SK-N-DZ (cell line): ENCODE measurements at regions not wholly inside any gene's neighbourhood (a gene's known extent, or its start where the extent isn't known, plus 50 kb on each side); places are given as distances from the start of the nearest gene placed in this dataset.
"Not testable (repeated sequence)": the region's sequence is repeated elsewhere in the genome, so short reads cannot be mapped to it uniquely, and the experiment has no call there.

Source experiments
- DNase-seq: peaks from one replicate; pipeline ENCODE4 v3.0.0-alpha.2; 2015; ENCODE audit warnings: low spot score

DNA sequence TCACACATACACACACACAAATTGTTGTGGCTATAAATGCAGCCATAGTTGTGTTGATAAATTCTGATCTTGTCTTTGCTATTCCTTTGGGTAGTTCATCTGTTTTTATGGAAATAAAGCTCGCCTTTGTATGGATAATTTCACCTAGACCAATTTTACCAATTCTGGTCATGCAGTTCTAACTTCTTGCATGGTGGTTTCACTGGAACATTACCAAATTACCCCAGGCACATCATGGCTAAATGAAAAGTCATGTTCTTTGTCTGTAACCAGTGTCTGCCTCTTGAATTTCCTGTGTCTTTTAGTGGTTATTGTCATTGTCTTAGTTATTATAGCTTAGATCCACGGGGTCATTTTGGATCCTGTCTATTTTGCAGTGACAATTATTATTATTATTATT, 50.3 kb upstream of the TMC1 start:
- DNase-seq = no peak

GRCh38 chr9:72467766-72468738, 53.4 kb upstream of the TMC1 start:
- DNase-seq = no peak

- no peak for DNase-seq
Observed at GRCh38 chr9:72465593-72465984, 55.8 kb upstream of the TMC1 start.

DNA sequence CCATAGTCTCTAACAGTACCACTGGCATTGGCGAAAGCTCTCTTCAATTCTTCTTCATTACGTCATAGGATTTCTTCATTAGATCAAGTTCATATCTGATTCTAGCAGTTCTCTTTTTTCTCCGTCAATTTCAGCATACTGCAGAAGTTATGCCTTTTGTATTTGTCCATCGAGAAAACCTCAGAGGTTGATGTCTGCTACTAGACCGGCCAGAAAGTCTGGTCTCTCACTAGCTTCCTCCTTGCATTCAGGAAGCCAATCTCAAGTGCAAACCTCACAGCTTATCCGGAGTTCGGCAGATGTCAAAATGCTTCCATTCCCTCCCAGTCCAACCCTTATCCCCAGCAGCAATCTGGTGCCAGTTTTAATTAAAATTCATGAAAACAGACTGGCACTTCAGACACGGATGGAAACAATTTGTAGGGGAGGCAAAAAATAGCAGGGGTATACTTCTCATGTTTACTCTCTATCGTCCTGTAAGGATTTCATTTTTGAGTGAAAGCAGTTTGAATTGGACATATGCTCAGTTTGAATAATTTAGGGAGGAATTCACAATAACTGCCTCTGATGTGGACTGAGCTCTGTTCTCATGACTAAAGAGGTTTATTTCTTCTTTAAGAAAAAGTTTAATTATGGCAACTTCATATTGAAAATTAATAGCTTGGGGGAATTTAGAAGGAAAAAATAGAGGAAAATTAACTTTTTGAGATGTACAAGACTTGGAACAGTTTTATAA, 56.4 kb upstream of the TMC1 start:
- DNase-seq = no peak

- no peak for DNase-seq
Observed at GRCh38 chr9:72462340-72462739, 59.1 kb upstream of the TMC1 start.

- no peak for DNase-seq
Observed at GRCh38 chr9:72460342-72461312, 60.8 kb upstream of the TMC1 start.

GRCh38 chr9:72459308-72459707, 62.1 kb upstream of the TMC1 start:
- no peak for DNase-seq

DNA sequence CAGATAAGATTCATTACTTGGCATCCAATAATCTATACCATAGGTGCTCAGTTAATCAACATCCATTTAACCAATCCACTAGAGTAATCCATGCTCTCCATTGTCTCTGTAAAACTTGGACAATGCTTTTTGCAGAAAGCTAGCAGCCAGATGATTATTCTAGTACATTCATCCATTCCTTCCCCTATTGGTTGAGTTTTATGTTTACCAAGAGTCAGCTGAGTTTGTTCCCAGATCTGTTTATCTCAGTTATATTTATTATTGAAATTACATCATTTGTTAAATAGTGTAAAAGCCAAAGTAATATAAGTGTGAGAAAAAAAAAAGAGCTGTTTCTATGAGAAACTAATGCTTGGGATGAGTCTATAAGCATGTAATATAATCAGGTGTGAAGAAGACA, 63.3 kb upstream of the TMC1 start:
- no peak for DNase-seq

GRCh38 chr9:72457366-72457765, 64.0 kb upstream of the TMC1 start:
- DNase-seq = no peak

- no peak for DNase-seq
Observed at GRCh38 chr9:72454871-72455491, 66.4 kb upstream of the TMC1 start.

GRCh38 chr9:72453797-72454196, 67.6 kb upstream of the TMC1 start:
- no peak for DNase-seq

- not testable (repeated sequence) for DNase-seq
Observed at GRCh38 chr9:72446241-72446640, 75.2 kb upstream of the TMC1 start.

DNA sequence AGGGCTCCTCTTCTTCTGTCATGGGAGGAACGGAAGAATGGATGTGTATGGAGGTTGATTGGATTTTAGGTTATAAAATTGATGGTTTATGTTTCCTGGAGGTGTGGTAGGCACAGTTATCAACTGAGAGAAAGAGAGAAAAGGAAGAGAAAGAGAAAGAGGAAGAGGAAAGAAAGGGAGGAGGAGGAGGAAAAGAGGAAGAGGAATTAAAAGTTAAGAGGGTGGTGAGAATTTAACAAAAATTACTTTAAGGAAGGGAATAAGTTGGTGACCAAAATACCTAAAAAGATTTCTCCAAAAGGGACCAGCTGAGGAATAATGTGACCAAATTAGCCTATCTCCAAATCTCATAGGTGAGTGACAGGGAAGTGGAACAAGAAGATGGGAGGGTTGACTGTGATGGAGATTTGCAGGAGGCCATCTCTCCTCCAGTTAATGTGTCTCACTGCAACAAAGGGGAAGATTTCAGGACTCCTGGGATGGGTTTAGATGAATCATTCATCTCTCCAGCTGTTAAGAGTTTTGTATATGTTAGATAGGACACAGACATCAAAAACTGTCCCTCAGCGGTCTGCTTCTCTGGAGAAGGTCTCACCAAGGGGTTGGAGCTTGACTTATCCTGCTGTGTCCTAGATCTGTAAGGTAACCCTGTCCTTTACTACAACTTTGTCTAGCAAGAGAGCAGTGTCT, 76.0 kb upstream of the TMC1 start:
- no peak for DNase-seq

DNA sequence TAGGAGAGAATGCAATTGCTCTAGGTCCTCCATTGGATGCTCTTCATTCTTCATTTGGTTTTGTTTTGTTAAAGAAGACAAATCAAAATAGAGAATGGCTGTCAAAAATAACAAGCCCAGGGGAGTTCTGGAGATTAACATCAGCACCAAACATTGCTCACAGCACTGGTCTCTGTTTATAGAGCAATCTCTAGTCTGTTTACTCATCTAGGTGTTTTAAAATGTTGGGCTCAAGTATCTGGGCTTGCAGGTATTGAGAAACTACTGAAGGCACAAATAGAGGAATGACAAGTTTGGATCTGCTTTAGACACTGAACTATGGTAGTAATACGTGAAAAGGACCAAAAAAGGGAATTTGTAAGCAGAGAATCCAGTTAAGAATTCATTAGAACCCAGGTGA, 77.0 kb upstream of the TMC1 start:
- DNase-seq = no peak

- no peak for DNase-seq
Observed at GRCh38 chr9:72443855-72444254, 77.6 kb upstream of the TMC1 start.

GRCh38 chr9:72441848-72442607, 77.0 kb upstream of the ZFAND5 start:
- DNase-seq = no peak

DNA sequence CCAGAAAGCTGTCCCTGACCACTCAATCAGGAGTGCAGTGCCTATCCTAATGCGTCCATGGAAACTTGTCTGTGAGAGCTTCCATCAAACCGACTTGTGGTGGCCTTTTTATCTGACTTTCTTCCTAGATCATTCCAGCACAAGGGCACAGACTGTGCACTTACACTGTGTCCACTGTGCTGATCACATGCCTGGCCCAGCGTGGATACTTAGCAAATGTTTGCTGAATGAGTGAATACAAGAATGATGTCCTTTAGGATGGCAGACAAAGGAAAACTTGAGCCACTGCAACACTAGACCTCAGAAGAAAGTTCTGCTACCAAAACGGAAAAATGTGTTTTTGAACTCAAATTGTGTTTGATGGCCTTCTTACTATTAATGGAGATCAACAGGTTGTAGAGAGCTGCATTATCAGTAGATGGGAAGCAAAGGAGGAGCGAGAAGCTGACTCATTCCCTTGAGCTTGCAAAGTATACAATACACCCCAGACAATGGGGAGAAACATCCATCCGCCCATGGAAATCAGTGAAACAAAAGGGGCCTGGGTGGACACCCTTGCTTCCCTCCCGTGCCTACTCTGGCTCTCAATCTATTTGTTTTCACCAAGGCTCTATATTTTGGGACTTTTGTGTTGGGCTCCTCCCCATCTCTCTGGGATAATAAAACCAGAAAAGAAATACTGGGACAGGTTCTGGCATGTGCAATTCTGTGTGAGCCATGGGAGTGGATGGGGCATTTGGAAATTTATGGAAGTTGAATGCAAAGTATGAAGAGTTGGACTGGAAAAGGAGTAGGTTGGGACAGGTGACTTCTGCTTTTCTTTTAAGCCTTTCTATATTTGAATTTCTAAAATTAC, 76.2 kb upstream of the ZFAND5 start:
- DNase-seq = no peak

GRCh38 chr9:72440378-72440777, 75.4 kb upstream of the ZFAND5 start:
- DNase-seq = no peak
